ENCODE measurements at regions not wholly inside any gene's neighbourhood (a gene's known extent, or its start where the extent isn't known, plus 50 kb on each side); places are given as distances from the start of the nearest gene placed in this dataset.

- H3K79me2 ChIP-seq (ENCODE audit: insufficient read depth, low read length): no peaks in the 10 kb centered on the region
- no peaks in the 10 kb centered on the region for H4K20me1 ChIP-seq (ENCODE audit: insufficient read depth, low read length)
- H3K4me3 ChIP-seq (ENCODE audit: low read depth, low read length, poor library complexity, severe bottlenecking): no peak overlapping the region
- H3K9me3 ChIP-seq (ENCODE audit: low read length): no peaks in the 10 kb centered on the region
- H3K9ac ChIP-seq (ENCODE audit: low read length): no peak overlapping the region
- H3K9me2 ChIP-seq (ENCODE audit: low read depth, low read length): no peaks in the 10 kb centered on the region
- no peak overlapping the region for H3K27ac ChIP-seq (ENCODE audit: low read depth, low read length, poor library complexity, severe bottlenecking)
- H2AFZ ChIP-seq (ENCODE audit: low read length): no peak overlapping the region
- H3K4me2 ChIP-seq (ENCODE audit: low read length): no peak overlapping the region
- TF ChIP-seq EZH2 (IDR thresholded peaks at IDR 0.05; ENCODE audit: borderline replicate concordance, low read length) (no peak), CTCF (IDR thresholded peaks at IDR 0.05; ENCODE audit: low read length) (no peak)
- no peaks in the 10 kb centered on the region for H3K27me3 ChIP-seq (ENCODE audit: insufficient read depth, low read length)
- no peaks in the 10 kb centered on the region for H3K4me1 ChIP-seq (ENCODE audit: insufficient read depth, low read length, severe bottlenecking)
- no peaks in the 10 kb centered on the region for H3F3A ChIP-seq (ENCODE audit: insufficient read depth, low read length)
- H3K36me3 ChIP-seq (ENCODE audit: insufficient read depth, low read length): no peaks in the 10 kb centered on the region
Measured at GRCh38 chr9:31715250-31715649, 669.2 kb upstream of the ACO1 start.

DNA sequence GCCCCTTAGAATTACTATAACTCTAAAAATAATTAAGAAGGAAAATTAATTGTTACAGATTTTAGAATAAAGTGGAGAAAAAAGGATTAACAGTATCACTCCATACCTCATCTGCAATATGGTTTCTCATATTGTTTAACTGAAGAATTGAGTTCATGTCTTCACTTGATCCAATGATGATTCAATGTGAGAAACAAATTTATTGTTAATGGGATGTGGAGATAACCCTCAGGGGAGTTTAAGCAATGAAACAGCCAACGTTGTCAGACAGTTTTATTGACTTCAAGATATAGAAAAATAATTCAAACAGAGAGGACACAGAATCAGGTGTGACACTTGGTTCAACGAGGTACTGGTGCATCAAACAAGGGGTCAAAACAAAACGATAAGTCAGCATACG is 665.2 kb upstream of the ACO1 start:
- Histone ChIP-seq H3K4me3 (ENCODE audit: low read depth, low read length, poor library complexity, severe bottlenecking) (no peak overlapping the region), H3K27me3 (ENCODE audit: insufficient read depth, low read length) (no peaks in the 10 kb centered on the region), H3K36me3 (ENCODE audit: insufficient read depth, low read length) (no peaks in the 10 kb centered on the region), H3K27ac (ENCODE audit: low read depth, low read length, poor library complexity, severe bottlenecking) (no peak overlapping the region), H3K79me2 (ENCODE audit: insufficient read depth, low read length) (no peaks in the 10 kb centered on the region), H2AFZ (ENCODE audit: low read length) (no peak overlapping the region), H3K4me1 (ENCODE audit: insufficient read depth, low read length, severe bottlenecking) (no peaks in the 10 kb centered on the region), H3K9me2 (ENCODE audit: low read depth, low read length) (no peaks in the 10 kb centered on the region), H3K4me2 (ENCODE audit: low read length) (no peak overlapping the region), H3F3A (ENCODE audit: insufficient read depth, low read length) (no peaks in the 10 kb centered on the region), H3K9me3 (ENCODE audit: low read length) (no peaks in the 10 kb centered on the region), H4K20me1 (ENCODE audit: insufficient read depth, low read length) (no peaks in the 10 kb centered on the region), H3K9ac (ENCODE audit: low read length) (no peak overlapping the region)
- TF ChIP-seq EZH2 (IDR thresholded peaks at IDR 0.05; ENCODE audit: borderline replicate concordance, low read length): no peak
- TF ChIP-seq CTCF (IDR thresholded peaks at IDR 0.05; ENCODE audit: low read length): no peak

DNA sequence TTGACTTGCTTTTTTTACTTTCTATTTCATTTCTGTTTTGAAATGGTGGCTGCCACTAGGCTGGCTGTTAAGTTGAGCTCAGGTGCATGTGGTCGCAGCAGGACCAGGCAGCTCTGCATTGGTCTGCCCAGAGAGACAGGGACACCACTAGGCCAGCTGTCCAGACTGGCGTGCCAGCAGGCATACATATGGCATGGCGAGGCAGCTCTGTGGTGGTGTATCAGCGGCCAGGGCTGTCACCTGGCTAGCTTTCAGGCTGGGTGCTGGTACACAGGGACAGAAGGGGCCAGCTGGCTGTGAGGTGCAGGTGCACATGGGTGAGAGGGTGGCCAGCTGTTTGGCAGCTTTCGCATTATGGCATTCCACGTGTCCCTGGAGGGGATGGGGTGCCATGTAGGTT is 654.0 kb upstream of the ACO1 start:
- Histone ChIP-seq H3K27me3 (ENCODE audit: insufficient read depth, low read length) (no peaks in the 10 kb centered on the region), H3K4me1 (ENCODE audit: insufficient read depth, low read length, severe bottlenecking) (no peaks in the 10 kb centered on the region), H3K36me3 (ENCODE audit: insufficient read depth, low read length) (no peaks in the 10 kb centered on the region), H3K4me2 (ENCODE audit: low read length) (no peak overlapping the region), H3K9me3 (ENCODE audit: low read length) (no peaks in the 10 kb centered on the region), H3F3A (ENCODE audit: insufficient read depth, low read length) (no peaks in the 10 kb centered on the region), H3K9ac (ENCODE audit: low read length) (no peak overlapping the region), H3K9me2 (ENCODE audit: low read depth, low read length) (no peaks in the 10 kb centered on the region), H4K20me1 (ENCODE audit: insufficient read depth, low read length) (no peaks in the 10 kb centered on the region), H2AFZ (ENCODE audit: low read length) (no peak overlapping the region), H3K79me2 (ENCODE audit: insufficient read depth, low read length) (no peaks in the 10 kb centered on the region), H3K27ac (ENCODE audit: low read depth, low read length, poor library complexity, severe bottlenecking) (no peak overlapping the region), H3K4me3 (ENCODE audit: low read depth, low read length, poor library complexity, severe bottlenecking) (no peak overlapping the region)
- TF ChIP-seq EZH2 (IDR thresholded peaks at IDR 0.05; ENCODE audit: borderline replicate concordance, low read length): no peak
- no peak for TF ChIP-seq CTCF (IDR thresholded peaks at IDR 0.05; ENCODE audit: low read length)
